ENCODE measurements at regions not wholly inside any gene's neighbourhood (a gene's known extent, or its start where the extent isn't known, plus 50 kb on each side); places are given as distances from the start of the nearest gene placed in this dataset.

GRCh38 chr1:60732977-60733401 is 349.4 kb upstream of the NFIA start:
- Histone ChIP-seq H3K4me3 (ENCODE audit: insufficient read depth, low read length, poor library complexity, severe bottlenecking) (no peak overlapping the region), H3F3A (ENCODE audit: insufficient read depth) (no peaks in the 10 kb centered on the region), H3K27ac (ENCODE audit: low read depth, low read length) (no peak overlapping the region), H3K27me3 (ENCODE audit: low read length) (no peaks in the 10 kb centered on the region), H4K20me1 (ENCODE audit: low read depth, low read length) (no peaks in the 10 kb centered on the region), H3K79me2 (ENCODE audit: insufficient read depth, low read length) (no peaks in the 10 kb centered on the region), H3K9me3 (ENCODE audit: insufficient read depth, low read length) (no peaks in the 10 kb centered on the region), H3K9me2 (replicated peaks; ENCODE audit: insufficient read depth, low read length) (no peaks in the 10 kb centered on the region), H3K4me2 (ENCODE audit: low read depth, low read length, poor library complexity, severe bottlenecking) (no peak overlapping the region), H3K9ac (ENCODE audit: low read length) (no peak overlapping the region), H2AFZ (ENCODE audit: low read depth, low read length, severe bottlenecking) (no peak overlapping the region), H3K36me3 (ENCODE audit: low read length) (no peaks in the 10 kb centered on the region)
- TF ChIP-seq EZH2phosphoT487 (conservative IDR thresholded peaks at IDR 0.05; ENCODE audit: low read length), result no peak
- TF ChIP-seq CTCF (IDR thresholded peaks at IDR 0.05; ENCODE audit: insufficient read depth, low read length, poor library complexity, severe bottlenecking), result no peak

DNA sequence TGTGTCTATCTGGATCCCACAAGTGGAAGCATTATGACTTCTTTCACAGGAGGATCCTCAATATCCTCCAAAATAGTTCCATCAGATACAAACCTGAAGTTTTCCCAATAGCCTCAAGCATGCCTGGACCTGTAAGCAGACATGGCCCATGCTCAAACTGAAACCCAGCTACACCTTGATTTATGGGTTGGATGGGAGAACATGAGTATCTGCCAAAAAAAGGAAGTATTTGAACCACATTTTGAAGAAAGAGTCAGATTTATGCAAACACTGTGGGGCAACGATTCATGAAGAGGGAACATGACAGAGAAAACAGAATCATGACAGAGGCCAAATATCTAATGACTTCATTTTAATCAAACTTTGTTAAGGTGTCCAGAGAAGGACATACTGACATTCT is 351.0 kb upstream of the NFIA start:
- no peaks in the 10 kb centered on the region for H4K20me1 ChIP-seq (ENCODE audit: low read depth, low read length)
- no peak overlapping the region for H3K4me2 ChIP-seq (ENCODE audit: low read depth, low read length, poor library complexity, severe bottlenecking)
- no peak overlapping the region for H2AFZ ChIP-seq (ENCODE audit: low read depth, low read length, severe bottlenecking)
- no peaks in the 10 kb centered on the region for H3K9me2 ChIP-seq (replicated peaks; ENCODE audit: insufficient read depth, low read length)
- no peaks in the 10 kb centered on the region for H3K9me3 ChIP-seq (ENCODE audit: insufficient read depth, low read length)
- no peaks in the 10 kb centered on the region for H3F3A ChIP-seq (ENCODE audit: insufficient read depth)
- H3K9ac ChIP-seq (ENCODE audit: low read length), result no peak overlapping the region
- H3K36me3 ChIP-seq (ENCODE audit: low read length), result no peaks in the 10 kb centered on the region
- no peak overlapping the region for H3K4me3 ChIP-seq (ENCODE audit: insufficient read depth, low read length, poor library complexity, severe bottlenecking)
- TF ChIP-seq CTCF (IDR thresholded peaks at IDR 0.05; ENCODE audit: insufficient read depth, low read length, poor library complexity, severe bottlenecking) (no peak), EZH2phosphoT487 (conservative IDR thresholded peaks at IDR 0.05; ENCODE audit: low read length) (no peak)
- no peak overlapping the region for H3K27ac ChIP-seq (ENCODE audit: low read depth, low read length)
- no peaks in the 10 kb centered on the region for H3K79me2 ChIP-seq (ENCODE audit: insufficient read depth, low read length)
- no peaks in the 10 kb centered on the region for H3K27me3 ChIP-seq (ENCODE audit: low read length)

DNA sequence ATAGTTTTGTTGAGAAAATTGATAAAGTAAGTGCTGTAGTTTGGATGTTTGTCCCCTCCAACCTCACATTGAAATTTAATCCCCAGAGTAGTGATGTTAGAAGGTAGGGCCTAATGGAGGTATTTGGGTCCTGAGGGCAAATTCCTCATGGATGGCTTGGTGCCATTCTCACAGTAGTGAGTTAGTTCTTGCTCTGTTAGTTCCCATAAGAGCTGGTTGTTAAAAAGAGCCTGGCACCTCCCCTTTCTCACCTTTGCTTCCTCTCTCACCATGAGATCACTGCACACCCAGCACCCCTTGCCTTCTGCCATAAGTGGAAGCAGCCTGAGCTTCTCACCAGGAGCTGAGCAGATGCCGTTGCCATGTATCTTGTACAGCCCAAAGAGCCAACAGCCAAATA is 354.8 kb upstream of the NFIA start:
- Histone ChIP-seq H4K20me1 (ENCODE audit: low read depth, low read length) (no peaks in the 10 kb centered on the region), H3F3A (ENCODE audit: insufficient read depth) (no peaks in the 10 kb centered on the region)
- TF ChIP-seq EZH2phosphoT487 (conservative IDR thresholded peaks at IDR 0.05; ENCODE audit: low read length), result no peak
- no peak for TF ChIP-seq CTCF (IDR thresholded peaks at IDR 0.05; ENCODE audit: insufficient read depth, low read length, poor library complexity, severe bottlenecking)

More for the DNA sequence above, 354.8 kb upstream of the NFIA start:
- H3K27ac ChIP-seq (ENCODE audit: low read depth, low read length), result no peak overlapping the region
- no peak overlapping the region for H3K4me2 ChIP-seq (ENCODE audit: low read depth, low read length, poor library complexity, severe bottlenecking)
- H3K36me3 ChIP-seq (ENCODE audit: low read length), result no peaks in the 10 kb centered on the region
- no peak overlapping the region for H3K9ac ChIP-seq (ENCODE audit: low read length)
- no peaks in the 10 kb centered on the region for H3K9me2 ChIP-seq (replicated peaks; ENCODE audit: insufficient read depth, low read length)
- no peaks in the 10 kb centered on the region for H3K9me3 ChIP-seq (ENCODE audit: insufficient read depth, low read length)
- no peaks in the 10 kb centered on the region for H3K79me2 ChIP-seq (ENCODE audit: insufficient read depth, low read length)
- H2AFZ ChIP-seq (ENCODE audit: low read depth, low read length, severe bottlenecking), result no peak overlapping the region
- H3K27me3 ChIP-seq (ENCODE audit: low read length), result no peaks in the 10 kb centered on the region
- no peak overlapping the region for H3K4me3 ChIP-seq (ENCODE audit: insufficient read depth, low read length, poor library complexity, severe bottlenecking)

Measured in SU-DHL-6 (cell line).